NCI-H1417 (cell line): ENCODE measurements at regions not wholly inside any gene's neighbourhood (a gene's known extent, or its start where the extent isn't known, plus 50 kb on each side); places are given as distances from the start of the nearest gene placed in this dataset.

Experiments
- DNase-seq, 3 experiments: peaks; one replicate each; lab custom pipeline; 2025; lab: John Stamatoyannopoulos, UW

DNA sequence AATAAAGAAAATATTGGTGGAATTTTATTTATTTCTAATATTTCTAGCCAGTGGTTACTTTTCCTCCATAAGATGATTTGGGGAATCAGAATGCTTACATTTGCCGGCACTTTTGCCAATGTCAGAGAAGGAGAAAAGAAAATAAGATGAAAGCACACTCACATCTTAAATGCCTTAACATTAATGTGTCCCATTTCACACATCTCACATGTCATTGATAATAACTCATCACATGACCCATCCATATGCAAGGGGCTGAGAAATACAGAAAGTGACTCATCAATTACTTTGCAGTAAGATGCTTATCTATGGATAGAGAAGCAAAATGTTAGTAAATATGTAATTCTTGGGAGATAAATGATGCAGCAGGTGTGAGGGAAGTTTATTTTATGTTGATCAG, 1531.0 kb downstream of the PCDH7 start:
- DNase-seq, result no peak

DNA sequence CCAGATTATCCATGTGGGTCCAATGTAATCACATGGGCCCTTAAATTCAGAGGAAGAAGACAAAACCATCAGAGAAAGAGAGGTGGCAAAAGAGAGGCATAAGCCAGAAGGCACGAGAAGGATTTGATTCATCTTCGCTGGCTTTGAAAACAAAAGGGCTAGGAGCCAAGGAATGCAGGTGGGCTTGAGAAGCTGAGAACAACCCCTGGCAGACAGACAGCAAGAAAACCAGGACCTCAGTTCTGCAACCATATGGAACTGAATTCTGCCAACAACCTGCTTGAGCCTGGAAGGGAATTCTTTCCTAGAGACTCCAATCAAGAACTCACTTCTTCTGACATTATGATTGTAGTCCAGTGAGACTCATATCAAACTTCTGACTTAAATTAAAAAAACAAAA, 1531.8 kb downstream of the PCDH7 start:
- no peak for DNase-seq

DNA sequence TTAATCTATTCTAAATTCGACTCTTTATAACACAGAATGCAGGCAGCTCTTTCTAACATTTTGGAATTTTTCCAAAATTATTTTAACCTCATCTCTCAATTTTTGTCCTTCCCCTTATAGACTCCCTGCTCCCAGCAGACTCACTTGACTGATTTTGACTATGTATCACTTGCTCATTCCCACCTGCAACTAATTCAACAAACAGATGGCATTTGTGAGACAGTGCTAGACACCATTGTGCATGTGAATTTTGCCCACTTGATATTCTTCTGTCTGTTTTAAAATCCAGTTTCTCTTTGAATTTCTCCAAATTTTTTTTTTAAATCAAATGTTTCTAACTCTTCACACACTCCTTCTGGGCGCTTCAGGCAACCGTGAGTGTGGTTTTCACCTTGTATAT, 1534.0 kb downstream of the PCDH7 start:
- DNase-seq, result no peak

DNA sequence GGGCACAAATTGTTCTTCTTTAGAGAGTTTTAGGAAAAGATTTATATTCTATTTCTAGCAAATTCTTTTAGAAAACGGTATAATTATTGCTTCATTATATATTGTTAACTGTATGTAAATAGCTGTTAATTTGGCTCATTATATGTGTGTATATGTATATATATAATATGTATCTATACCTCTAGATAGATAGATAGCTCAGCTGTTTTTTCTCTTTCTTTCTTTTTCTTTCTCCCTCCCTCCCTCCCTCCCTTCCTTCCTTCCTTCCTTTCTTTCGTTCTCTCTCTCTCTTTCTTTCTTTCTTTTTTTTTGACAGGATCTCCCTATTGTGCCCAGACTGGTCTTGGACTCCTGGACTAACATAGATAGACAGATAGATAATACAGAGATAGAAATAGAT, 1538.8 kb downstream of the PCDH7 start:
- no peak for DNase-seq

DNA sequence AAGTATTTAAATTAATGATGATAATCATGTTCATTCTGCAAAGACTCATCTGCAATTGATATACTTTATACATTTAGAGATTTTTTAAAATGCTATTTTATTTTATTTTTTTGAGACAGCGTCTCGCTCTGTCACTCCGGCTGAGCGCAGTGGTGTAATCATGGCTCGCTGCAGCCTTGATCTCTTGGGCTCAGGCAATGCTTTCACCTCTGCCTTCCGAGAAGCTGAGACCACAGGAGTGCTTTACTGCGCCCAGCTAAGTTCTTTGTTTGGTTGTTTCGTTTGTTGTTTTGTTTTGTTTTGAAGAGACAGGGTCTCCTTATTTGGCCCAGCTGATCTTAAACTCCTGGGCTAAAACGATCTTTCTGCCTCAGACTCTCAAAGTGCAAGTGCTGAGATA, 1541.0 kb downstream of the PCDH7 start:
- DNase-seq, result no peak

DNA sequence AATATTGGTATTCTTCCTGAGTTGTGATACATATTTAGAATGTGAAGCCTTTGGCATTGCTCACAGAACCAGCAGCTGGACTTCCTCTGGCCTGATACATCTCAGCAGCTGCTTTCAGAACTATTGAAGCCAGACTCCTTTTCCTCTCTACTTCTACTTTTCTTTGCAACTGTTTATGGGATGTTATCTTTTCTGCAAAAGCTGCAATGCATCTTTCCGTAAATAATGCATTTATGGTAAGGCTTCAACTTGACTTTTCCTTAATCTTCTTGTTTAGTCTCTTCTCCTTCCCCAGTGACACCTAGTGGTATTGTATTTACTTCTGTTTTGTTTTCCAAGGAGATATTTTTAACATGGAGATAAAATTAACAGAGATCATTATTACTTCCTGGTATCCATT, 1548.7 kb downstream of the PCDH7 start:
- no peak for DNase-seq

DNA sequence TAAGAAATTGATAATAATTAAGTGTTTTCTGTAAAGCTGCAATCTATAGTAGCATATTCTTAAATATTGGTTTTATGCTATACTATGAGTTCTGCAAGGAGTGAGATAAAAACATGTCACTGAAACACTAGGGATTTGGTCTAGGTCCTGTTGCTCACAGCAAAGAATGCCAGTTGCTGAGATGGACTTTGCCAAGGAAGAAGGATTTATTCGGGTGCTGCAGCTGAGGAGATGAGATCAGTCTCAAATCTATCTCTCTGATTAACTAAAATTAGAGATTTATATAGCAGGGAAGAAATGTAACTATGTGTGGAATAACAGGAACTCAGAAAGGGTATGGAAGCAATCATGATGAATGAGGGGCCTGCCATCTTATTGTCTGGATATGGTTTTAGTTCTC, 1569.9 kb downstream of the PCDH7 start:
- DNase-seq, result no peak

DNA sequence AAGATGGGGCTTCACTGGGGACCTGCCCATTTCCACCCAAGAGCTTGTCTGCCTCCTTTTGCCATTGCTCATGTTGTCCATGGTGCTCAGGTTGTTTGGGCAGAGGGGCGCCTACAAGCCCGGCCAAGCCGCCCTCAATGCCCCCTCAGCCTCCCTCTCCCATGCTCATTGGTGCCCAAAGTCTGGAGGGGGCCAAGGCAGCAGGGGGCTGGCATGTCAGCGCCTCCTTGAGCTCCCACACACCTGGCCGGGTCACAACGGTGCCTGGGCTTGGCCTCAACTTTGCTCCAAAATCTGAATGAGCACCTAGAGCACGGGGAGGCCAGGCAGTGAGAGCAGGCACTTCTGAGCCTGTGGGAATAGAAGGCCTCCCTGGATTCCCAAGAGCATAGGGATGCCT, 1598.8 kb downstream of the PCDH7 start:
- no peak for DNase-seq

DNA sequence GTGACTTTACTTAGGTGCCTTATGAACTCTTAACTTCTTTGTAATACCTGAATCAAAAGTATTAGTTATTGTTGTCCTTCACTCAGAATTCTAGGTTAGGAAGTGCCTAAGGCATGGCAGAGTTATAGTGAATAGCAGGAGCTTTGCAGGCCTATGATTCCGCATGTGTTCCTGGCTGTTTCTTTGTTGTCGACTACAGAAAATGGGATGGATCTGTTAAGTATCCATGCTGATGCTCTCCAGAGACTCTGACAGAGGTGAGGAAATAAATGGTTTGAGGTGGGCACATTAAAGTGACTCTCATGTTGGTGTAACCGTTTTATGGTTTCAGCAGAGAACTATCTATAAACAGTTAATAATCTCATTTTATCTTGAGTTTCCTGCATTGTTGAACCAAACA, 1601.3 kb downstream of the PCDH7 start:
- no peak for DNase-seq

DNA sequence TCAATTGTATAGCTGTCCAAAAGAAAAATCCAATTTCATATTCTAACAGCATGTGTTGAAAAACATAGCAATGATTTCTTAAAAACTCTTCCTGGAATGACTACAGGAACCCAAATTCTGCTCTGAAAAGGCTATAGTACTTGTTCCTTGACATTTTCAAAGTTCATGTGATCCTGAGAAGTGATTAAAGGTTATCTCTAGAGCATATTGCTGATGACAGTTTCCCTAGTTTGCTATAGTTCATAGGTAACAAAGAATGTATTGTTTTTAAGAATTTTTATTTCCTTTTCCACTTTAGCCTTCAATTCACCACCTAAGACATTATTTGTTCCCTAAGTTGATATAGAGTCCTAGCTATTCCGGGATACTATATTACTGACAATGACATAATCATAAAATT, 1614.6 kb downstream of the PCDH7 start:
- no peak for DNase-seq

DNA sequence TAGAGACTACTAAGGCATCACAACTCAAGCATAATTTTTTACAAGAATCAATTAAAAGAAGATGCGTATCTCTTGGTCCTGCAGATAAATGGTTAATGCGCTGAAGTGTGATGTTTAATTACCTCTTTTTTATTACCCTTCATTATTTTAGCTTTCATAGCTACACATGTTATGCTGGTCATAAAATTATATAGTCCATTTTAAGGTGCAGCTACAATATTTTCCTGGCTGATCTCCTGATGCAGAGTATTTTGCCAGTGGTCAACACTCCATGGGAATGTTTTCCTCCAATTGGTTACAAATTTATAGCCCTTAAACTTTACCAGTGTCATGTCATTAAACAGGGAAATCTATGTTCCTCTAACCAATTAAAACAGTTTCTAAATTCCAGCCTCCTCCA, 1617.2 kb downstream of the PCDH7 start:
- no peak for DNase-seq

DNA sequence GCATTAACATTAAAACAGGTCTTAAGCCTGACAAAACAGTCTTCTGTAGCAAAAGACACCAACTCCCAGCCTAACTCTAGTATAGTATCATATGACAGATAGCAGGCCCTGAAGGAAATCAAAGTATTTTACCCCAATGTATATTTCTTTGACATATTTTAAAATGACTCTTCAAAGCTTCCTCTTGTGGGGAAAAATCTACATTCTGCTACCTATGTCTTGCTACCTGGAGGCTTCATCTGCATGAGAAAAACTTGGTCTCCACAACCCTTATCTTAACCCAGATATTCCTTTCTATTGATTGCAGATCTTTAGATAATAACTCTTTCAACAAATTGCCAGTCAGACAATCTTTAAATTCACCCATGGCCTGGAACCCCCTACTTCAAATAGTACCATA, 1620.4 kb downstream of the PCDH7 start:
- DNase-seq, result no peak

DNA sequence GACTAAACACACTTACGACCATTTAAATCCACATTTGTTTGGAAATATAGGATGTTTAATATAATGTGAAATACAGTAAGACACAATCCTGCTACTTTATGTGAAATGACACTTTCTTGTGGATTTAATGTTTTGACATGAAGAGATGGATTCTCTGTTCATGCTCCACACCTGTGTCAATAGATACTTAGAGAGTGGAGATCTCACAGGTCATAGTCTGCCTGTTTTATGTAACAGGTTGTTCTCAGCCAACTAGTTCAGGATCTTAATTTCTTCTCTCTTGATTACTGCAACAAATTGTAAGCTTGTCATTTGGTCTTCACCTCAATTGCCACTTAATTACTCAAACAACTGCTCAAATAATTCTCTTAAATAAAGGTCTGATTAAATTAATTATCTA, 1621.2 kb downstream of the PCDH7 start:
- peak in 1 of 3 experiments; percentile 18 for DNase-seq

DNA sequence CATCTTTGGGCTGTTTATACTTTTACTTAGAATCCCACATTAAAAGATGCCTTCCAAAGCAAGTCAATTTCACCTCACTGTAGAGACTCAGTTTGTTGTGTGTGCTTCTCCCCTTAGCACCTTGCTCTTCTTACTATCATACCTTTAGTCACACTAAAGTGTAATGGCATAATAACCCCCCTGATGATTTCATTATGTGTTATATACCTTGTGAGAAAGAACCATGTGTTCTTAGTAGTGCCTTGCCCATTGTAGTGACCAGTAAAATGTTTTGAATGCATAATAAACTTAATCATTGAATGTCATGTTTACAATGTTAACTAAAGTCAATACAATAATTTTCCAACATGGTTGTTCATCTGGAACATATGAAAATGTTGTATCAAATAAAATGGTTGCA, 1621.9 kb downstream of the PCDH7 start:
- DNase-seq, result no peak

DNA sequence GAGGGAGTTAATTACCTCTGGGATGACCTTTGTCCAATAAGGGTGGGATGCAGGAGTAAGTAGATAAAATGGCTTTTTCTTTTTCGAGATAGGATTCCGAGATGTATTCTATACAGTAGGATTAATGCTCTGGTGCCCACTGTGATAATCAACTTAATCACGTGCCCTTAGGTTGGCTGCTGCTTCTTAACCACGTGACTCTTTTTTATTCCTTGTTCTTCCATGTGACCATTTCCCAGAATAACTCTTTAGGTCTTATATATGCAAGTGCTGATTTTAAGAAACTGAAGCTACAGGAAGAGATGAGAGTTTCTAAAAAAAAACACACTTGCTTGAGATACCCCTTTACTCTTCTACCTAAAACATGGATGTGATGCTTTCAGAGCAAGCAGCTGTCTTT, 1628.9 kb downstream of the PCDH7 start:
- DNase-seq, result no peak

DNA sequence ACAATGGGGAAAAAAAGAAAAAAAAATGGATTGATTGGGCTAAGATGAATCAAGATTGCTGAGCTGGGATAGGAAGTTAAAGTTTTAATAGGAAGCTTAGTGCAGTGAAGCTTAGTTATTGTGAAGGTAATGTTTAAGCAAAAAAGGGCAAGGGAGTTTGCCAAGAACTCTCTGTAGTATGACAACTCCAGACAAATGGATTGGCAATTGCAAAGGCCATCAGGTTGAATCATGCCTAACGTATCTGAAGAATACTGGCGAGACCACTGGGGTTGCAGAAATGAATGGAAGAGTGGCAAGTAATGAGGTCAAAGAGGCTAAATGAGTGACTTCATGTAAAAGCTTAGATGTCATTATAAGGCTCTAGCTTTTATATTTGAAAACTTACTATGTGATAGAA, 1654.0 kb downstream of the PCDH7 start:
- DNase-seq, result no peak

DNA sequence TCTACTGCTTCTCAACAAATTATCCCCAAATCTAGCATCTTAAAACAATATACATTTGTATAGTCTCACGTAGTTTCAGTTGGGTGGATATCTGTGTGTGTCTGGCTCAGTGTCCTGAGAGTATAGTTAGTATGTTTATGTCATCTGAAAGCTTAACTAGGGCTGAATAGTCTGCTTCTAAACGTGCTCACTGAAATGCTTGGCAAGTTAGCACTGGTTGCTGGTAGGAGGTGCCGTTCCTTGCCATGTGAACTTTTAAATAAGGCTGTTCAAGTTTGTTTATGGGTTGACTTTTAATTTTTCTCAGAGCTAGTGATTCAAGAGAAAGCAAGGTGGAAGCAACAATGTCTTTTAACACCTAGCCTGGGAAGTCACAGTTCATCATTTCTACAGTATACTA, 1673.6 kb downstream of the PCDH7 start:
- DNase-seq, result no peak

DNA sequence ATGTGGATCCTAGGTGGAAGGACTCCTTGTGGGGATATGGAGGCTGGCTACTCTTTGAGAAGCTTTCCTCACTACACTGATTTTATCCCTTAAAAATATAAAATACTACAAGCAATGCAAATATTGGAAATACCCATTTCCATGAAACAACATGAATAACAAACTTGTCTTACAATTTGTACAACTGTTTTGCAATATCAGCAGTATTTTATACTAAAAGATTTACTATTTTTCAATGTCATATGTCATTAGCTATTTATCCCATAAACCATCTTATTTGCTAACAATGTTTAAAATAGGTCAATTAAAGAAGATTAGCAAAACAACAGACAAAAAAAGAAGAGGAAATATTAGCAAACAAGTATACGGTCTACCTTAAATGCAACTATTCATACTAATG, 1674.1 kb downstream of the PCDH7 start:
- DNase-seq, result no peak

DNA sequence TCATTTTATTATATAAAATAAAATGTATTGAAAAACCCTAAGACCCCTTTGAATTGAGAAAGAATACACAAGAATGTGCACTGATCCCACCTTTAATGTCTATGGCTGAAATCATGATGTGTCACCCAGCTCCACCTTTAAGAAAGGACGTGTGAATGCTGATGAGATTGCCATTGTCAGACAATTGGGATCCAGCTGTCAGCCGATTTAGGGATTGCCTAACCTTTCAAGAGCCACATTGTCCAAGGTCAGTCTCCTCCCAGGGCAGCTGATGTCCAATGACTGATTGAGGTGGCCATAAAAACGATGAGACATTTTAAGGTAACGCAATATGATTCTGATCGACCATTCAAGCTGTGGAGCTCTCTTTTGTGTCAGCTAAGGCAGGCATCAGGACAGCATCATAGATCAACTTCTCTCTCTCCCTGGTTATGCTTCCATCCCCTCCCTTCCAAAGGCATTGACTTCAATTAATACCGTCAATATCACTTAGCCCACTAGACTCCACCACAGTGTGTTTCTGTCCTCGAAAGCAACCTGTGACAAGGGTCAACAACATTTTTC, 1676.4 kb downstream of the PCDH7 start:
- DNase-seq, result no peak

DNA sequence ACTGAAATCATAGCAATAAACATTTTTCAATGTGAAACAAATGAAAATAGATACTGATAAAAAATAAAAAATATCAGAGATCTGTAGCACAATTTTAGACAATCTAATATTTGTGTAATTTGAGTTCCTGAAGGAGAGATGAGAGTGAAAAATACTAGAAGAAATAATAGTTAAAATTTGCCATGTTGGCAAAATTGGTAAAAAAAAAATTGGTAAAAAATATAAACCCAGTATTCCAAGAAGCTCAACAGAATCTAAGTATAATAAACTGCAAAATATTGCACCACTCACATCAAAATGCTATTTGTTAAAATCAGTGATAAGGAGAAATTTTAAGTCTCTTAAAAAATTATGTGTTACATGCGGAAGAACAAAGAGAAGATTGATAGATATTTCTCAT, 1680.7 kb downstream of the PCDH7 start:
- DNase-seq, result no peak

DNA sequence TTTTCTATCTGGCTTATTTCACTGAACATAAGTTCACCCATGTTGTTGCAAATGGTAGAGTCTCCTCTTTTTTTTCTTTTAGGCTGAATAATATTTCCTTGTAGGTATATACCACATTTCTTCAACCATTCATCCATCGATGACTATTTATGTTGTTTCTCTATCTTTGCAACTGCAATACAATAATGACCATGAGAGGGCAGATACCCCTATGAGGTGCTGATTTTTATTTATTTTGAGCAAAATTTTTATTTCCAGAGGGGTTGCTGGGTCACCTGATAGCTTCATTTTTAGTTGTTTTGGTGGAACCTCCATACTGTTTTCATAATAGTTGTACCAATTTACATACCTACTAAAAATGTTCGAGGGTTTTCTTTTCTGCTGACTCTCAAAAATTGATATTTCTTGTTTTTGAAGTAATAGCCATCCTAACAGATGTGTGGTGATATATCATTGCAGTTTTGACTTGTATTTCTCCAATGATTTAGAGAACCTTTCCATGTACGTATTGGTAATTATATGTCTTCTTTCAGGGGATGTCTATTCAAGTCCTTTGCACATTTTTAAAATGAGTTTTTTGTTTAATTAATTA, 1697.0 kb downstream of the PCDH7 start:
- no peak for DNase-seq

DNA sequence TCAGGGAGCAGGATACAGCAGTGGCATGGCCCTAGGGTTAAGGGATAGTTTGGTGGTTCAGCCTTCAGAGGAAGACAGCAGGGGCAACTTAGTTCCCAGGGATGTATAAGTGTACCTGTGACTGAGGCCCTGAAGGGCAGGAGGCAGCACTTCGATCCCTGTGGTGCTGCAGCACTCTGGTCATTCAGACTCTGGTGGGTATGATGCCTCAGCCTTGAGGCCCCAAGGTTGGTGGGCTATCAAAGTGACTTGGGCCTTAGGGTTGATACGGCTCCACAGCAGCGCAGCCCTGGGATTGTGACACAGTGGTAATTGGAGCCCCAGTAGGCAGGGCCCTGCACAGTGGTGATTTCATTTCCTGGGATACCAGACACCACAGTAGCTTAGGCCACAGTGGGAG, 1703.1 kb downstream of the PCDH7 start:
- DNase-seq, result no peak

DNA sequence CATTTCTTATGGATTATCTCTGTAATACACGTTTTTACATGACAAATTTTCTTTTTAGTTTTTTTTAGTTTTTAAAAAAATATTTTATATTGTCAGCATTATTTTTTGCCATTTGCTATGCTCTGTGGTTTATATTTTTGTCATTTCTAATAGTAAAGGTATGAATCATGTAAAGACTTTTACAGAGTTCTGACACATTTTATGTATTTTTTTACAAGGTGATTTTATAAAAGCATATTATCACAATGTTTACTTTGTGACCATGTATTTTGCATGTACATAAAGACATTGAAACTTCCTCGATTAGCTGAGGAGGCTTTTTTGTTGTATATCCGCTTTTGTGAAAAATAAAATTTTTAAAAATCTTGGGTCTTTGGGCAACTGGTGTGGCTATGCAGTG, 1705.1 kb downstream of the PCDH7 start:
- DNase-seq, result no peak

DNA sequence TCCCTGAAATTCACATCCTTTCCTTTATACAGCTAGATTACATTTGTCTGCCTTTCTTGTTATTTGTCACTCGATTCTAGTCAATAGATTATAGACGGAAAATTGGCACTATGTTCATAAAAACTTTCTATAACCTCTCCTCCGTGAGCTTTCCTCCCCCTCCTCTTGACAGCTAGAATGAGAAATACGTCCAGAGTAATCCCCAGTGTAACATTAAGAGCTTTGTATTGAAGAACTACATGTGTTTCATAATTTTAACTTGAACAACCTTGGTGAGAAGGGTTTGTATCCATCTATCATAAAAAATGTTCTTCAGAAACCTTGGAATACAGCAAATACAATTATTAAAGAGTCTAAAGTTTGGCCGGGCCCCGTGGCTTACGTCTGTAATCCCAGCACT, 1707.4 kb downstream of the PCDH7 start:
- no peak for DNase-seq

DNA sequence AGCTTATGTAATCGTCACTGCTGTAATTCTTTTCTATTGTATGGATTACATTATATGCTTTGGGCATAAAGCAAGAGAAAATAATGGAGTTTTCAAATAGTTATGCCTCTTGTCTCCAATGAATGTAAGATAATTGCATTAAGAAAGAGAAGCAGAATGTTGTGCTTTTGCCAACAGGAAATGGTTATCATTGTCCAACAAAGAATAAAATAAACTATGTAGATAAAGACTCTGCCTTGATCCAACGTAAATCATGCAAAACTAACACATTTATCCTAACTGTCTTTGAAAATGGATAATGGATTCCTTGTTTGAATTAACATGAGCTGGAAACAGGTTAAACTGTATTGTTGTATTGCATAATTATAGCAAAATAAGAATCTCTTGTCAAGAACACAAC, 1709.0 kb downstream of the PCDH7 start:
- DNase-seq, result peak in 1 of 3 experiments; percentile 37
